OCI-LY1 (cell line): ENCODE measurements at regions not wholly inside any gene's neighbourhood (a gene's known extent, or its start where the extent isn't known, plus 50 kb on each side); places are given as distances from the start of the nearest gene placed in this dataset.

Experiments used
- H2AFZ ChIP-seq: fragments of 200-600 bp; sonication (generic), shearing (Covaris generic); 2 replicates; pipeline ENCODE4 v1.6.0; 2014; ENCODE audit warnings: antibody characterized with exemption, mild to moderate bottlenecking, low read length
- H3F3A ChIP-seq: fragments of 200-600 bp; sonication (generic), shearing (Covaris generic); 2 replicates; pipeline ENCODE4 v1.6.0; 2014; ENCODE audit warnings: mild to moderate bottlenecking, antibody characterized with exemption, low read length, moderate library complexity; ENCODE audit not compliant: insufficient read depth
- H3K27ac ChIP-seq: fragments of 200-600 bp; sonication (generic); 2 replicates; pipeline ENCODE4 v1.5.1; 2014; ENCODE audit warnings: low read length, mixed run types, mild to moderate bottlenecking, low read depth; ENCODE audit not compliant: poor library complexity, severe bottlenecking
- H3K27me3 ChIP-seq: fragments of 200-600 bp; sonication (generic); 2 replicates; pipeline ENCODE4 v1.6.0; 2014; ENCODE audit warnings: antibody characterized with exemption, mild to moderate bottlenecking, low read length, moderate library complexity; ENCODE audit not compliant: insufficient read depth
- H3K36me3 ChIP-seq: fragments of 200-600 bp; sonication (generic); 2 replicates; pipeline ENCODE4 v1.6.1; 2014; ENCODE audit warnings: mild to moderate bottlenecking, antibody characterized with exemption, low read length, moderate library complexity, mixed read lengths; ENCODE audit not compliant: insufficient read depth
- H3K4me1 ChIP-seq: fragments of 200-600 bp; sonication (generic); 2 replicates; pipeline ENCODE4 v1.5.1; 2014; ENCODE audit warnings: mild to moderate bottlenecking, low read length, moderate library complexity; ENCODE audit not compliant: insufficient read depth, severe bottlenecking
- H3K4me2 ChIP-seq: fragments of 200-600 bp; sonication (generic), shearing (Covaris generic); 2 replicates; pipeline ENCODE4 v1.6.1; 2014; ENCODE audit warnings: low read length
- H3K4me3 ChIP-seq: fragments of 200-600 bp; sonication (generic); 2 replicates; pipeline ENCODE4 v1.5.1; 2014; ENCODE audit warnings: low read length, low read depth, mild to moderate bottlenecking, mixed read lengths; ENCODE audit not compliant: poor library complexity, severe bottlenecking
- H3K79me2 ChIP-seq: fragments of 200-600 bp; shearing (Covaris generic); 2 replicates; pipeline ENCODE4 v1.6.1; 2016; ENCODE audit warnings: mixed run types, low read length, mixed read lengths; ENCODE audit not compliant: insufficient read depth
- H3K9ac ChIP-seq: fragments of 200-600 bp; sonication (generic), shearing (Covaris generic); 2 replicates; pipeline ENCODE4 v1.6.1; 2014; ENCODE audit warnings: mild to moderate bottlenecking, low read length, mixed read lengths
- H3K9me2 ChIP-seq: fragments of 200-600 bp; sonication (generic), shearing (Covaris generic); 2 replicates; pipeline ENCODE4 v1.6.1; 2014; ENCODE audit warnings: low read depth, mild to moderate bottlenecking, low read length, mixed read lengths
- H3K9me3 ChIP-seq: fragments of 200-600 bp; shearing (Covaris generic); 2 replicates; pipeline ENCODE4 v1.6.1; 2014; ENCODE audit warnings: low read length, mixed read lengths
- H4K20me1 ChIP-seq: fragments of 200-600 bp; sonication (generic), shearing (Covaris generic); 2 replicates; pipeline ENCODE4 v1.6.0; 2016; ENCODE audit warnings: mild to moderate bottlenecking, low read length; ENCODE audit not compliant: insufficient read depth
- EZH2 ChIP-seq: fragments of 200-600 bp; sonication (generic), shearing (Covaris generic); IDR thresholded peaks from 2 replicates; pipeline ENCODE4 v1.8.0; 2017; ENCODE audit warnings: borderline replicate concordance, mixed run types, mild to moderate bottlenecking, antibody characterized with exemption, low read length, moderate library complexity, mixed read lengths
- TF ChIP-seq, protein P1 (sequence below): fragments of 200-600 bp; sonication (generic), shearing (Covaris generic); IDR thresholded peaks from 2 replicates; pipeline ENCODE4 v1.5.1; 2017; ENCODE audit warnings: mild to moderate bottlenecking, antibody characterized with exemption, low read length, moderate library complexity, mixed read lengths

DNA sequence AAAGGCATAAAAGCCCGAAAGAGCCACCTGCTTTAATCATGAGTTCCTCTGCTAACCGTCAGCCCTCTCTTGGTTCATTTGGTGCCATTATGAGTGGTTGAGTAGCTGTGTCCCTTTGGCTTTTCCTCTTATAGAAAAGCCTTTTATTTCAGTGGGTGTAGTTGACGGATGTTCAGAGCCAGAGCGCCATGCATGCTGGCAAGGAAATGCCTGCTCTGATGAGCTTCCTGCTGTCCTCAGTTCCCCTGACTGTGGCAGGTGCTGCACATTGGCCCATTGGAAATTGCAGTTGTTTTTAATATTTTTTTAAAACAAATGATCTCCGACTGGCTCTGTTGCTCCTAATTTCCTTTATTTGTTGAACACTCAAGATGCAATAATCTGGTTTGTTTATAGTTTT is 77.3 kb upstream of the LIMCH1 start:
- H3K36me3 ChIP-seq: no peaks in the 10 kb centered on the region
- no peak overlapping the region for H2AFZ ChIP-seq
- H3F3A ChIP-seq: no peaks in the 10 kb centered on the region
- H3K4me3 ChIP-seq: no peak overlapping the region
- H3K4me1 ChIP-seq: no peaks in the 10 kb centered on the region
- no peak overlapping the region for H3K9ac ChIP-seq
- H4K20me1 ChIP-seq: no peaks in the 10 kb centered on the region
- TF ChIP-seq, protein P1, sequence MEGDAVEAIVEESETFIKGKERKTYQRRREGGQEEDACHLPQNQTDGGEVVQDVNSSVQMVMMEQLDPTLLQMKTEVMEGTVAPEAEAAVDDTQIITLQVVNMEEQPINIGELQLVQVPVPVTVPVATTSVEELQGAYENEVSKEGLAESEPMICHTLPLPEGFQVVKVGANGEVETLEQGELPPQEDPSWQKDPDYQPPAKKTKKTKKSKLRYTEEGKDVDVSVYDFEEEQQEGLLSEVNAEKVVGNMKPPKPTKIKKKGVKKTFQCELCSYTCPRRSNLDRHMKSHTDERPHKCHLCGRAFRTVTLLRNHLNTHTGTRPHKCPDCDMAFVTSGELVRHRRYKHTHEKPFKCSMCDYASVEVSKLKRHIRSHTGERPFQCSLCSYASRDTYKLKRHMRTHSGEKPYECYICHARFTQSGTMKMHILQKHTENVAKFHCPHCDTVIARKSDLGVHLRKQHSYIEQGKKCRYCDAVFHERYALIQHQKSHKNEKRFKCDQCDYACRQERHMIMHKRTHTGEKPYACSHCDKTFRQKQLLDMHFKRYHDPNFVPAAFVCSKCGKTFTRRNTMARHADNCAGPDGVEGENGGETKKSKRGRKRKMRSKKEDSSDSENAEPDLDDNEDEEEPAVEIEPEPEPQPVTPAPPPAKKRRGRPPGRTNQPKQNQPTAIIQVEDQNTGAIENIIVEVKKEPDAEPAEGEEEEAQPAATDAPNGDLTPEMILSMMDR: no peak
- TF ChIP-seq EZH2: no peak
- no peak overlapping the region for H3K4me2 ChIP-seq
- no peaks in the 10 kb centered on the region for H3K27me3 ChIP-seq
- no peaks in the 10 kb centered on the region for H3K79me2 ChIP-seq
- H3K9me3 ChIP-seq: no peaks in the 10 kb centered on the region
- H3K27ac ChIP-seq: no peak overlapping the region
- H3K9me2 ChIP-seq: no peaks in the 10 kb centered on the region

GRCh38 chr4:41461780-41462307 is 76.1 kb upstream of the LIMCH1 start:
- Histone ChIP-seq H3K36me3 (no peaks in the 10 kb centered on the region), H3K27me3 (no peaks in the 10 kb centered on the region), H4K20me1 (no peaks in the 10 kb centered on the region), H3K27ac (no peak overlapping the region), H3K79me2 (no peaks in the 10 kb centered on the region), H3K4me1 (no peaks in the 10 kb centered on the region), H3K9me2 (no peaks in the 10 kb centered on the region), H3F3A (no peaks in the 10 kb centered on the region), H3K4me2 (no peak overlapping the region), H3K4me3 (no peak overlapping the region), H2AFZ (no peak overlapping the region), H3K9ac (no peak overlapping the region), H3K9me3 (no peaks in the 10 kb centered on the region)
- TF ChIP-seq EZH2: no peak

GRCh38 chr4:41465146-41465761 is 72.7 kb upstream of the LIMCH1 start:
- Histone ChIP-seq H3K9ac (no peak overlapping the region), H3K27me3 (no peaks in the 10 kb centered on the region), H3K9me2 (no peaks in the 10 kb centered on the region), H3K9me3 (no peaks in the 10 kb centered on the region), H3K4me1 (no peaks in the 10 kb centered on the region), H2AFZ (no peak overlapping the region), H3K27ac (no peak overlapping the region), H3K4me2 (no peak overlapping the region), H3F3A (no peaks in the 10 kb centered on the region), H3K79me2 (no peaks in the 10 kb centered on the region), H3K36me3 (no peaks in the 10 kb centered on the region), H4K20me1 (no peaks in the 10 kb centered on the region), H3K4me3 (no peak overlapping the region)
- TF ChIP-seq, protein P1: no peak
- TF ChIP-seq EZH2: no peak

GRCh38 chr4:41466249-41466648 is 71.7 kb upstream of the LIMCH1 start:
- Histone ChIP-seq H3K4me2 (no peak overlapping the region), H3K9me2 (no peaks in the 10 kb centered on the region), H4K20me1 (no peaks in the 10 kb centered on the region), H3K27me3 (no peaks in the 10 kb centered on the region), H3K27ac (no peak overlapping the region), H3F3A (no peaks in the 10 kb centered on the region), H2AFZ (no peak overlapping the region), H3K9me3 (no peaks in the 10 kb centered on the region), H3K9ac (no peak overlapping the region), H3K79me2 (no peaks in the 10 kb centered on the region), H3K4me1 (no peaks in the 10 kb centered on the region), H3K4me3 (no peak overlapping the region), H3K36me3 (no peaks in the 10 kb centered on the region)
- no peak for TF ChIP-seq EZH2
- TF ChIP-seq, protein P1: no peak
